ENCODE measurements at regions not wholly inside any gene's neighbourhood (a gene's known extent, or its start where the extent isn't known, plus 50 kb on each side); places are given as distances from the start of the nearest gene placed in this dataset.
"Not testable (repeated sequence)": the region's sequence is repeated elsewhere in the genome, so short reads cannot be mapped to it uniquely, and the experiment has no call there.

DNA sequence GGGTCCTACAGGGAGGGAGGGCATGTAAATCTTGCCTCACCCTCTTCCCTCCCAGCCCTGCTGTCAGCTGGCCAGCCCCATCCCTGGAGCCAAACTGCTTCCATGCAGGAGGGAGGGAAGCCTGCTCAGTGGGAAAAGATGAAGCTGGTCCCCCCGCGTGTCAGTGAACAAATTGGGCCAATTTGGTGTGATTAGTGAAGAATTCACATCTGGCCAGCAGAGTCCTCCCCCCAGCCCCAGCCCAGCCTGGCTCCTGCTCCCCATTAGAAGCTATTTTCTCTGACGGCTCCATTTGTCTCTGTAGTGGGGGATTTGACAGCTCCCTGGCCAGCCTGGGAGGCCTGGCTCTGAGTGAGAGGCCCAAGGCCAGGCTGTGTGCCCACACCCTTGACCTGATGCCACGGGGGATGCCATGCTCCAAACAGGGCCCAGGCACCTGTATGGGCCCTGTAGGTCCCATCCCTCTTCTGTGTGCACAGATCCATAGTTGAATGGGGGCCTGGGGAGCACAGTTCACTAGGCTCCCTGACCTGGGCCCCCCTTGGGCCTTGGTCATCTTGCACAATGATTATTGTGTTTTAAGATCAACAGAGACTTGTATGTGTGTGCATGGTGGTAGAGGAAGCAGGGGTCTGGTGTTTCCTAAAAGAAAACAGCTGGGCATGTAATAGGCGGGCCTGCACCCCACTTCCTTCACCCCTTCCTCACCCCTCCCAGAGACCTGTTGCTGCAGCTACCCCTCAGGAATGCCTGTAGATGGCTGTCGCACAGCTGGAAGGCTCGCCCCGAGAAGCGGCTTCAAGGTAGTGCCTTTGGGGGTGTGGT is 50.7 kb upstream of the TAC4 start:
- Mint-ChIP-seq H3K9me3 (no peaks in the 10 kb centered on the region), H3K27ac (no peak overlapping the region), H3K4me1 (no peaks in the 10 kb centered on the region), H3K27me3 (peaks cover 36 to 60% of the 10 kb centered on the region in 2 donors), H3K36me3 (no peaks in the 10 kb centered on the region), H3K4me3 (no peak overlapping the region)
- H3K27ac ChIP-seq (ENCODE audit: low read depth, low read length): no peak overlapping the region
- H3K9me3 ChIP-seq (ENCODE audit: control insufficient read depth in 1 of 2, low read length in 2 of 2): no peaks in the 10 kb centered on the region
- ChIA-PET CTCF (ENCODE audit: partially characterized antibody) (interaction anchor here (1.1 to 5.0 kb wide), 2 partner anchors 23 to 99 kb away, joined by 3 to 21 read pairs; no protein-coding TSS in a partner anchor), POLR2A (ENCODE audit: partially characterized antibody) (no interaction called here)
- no peak for DNase-seq
- H3K36me3 ChIP-seq (ENCODE audit: insufficient read depth, low read length): no peaks in the 10 kb centered on the region
- H3K27me3 ChIP-seq (ENCODE audit: insufficient read depth, low read length): peaks cover 18% of the 10 kb centered on the region
- no peak overlapping the region for H3K4me3 ChIP-seq (ENCODE audit: low read length in 2 of 2)
- no peaks in the 10 kb centered on the region for H3K4me1 ChIP-seq (ENCODE audit: insufficient read depth, low read length)
- intact Hi-C loops (cut with micrococcal nuclease): no loop called here

DNA sequence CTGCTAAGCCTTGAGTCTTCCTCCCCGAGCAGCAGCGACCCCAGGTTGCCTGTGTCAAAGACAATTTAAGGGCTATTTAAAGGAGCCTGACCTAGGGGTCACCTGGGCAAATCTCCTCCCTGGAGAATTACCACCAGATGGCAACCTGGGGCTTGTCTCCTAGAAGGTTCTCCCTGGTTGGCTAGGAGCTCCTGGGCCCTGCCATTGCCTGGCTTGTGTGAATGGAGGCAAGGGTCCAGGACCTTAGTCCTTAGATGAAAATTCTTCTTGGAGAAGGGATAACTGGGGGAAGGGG is 51.3 kb upstream of the TAC4 start:
- Mint-ChIP-seq H3K9me3 (no peaks in the 10 kb centered on the region), H3K4me1 (no peaks in the 10 kb centered on the region)

DNA sequence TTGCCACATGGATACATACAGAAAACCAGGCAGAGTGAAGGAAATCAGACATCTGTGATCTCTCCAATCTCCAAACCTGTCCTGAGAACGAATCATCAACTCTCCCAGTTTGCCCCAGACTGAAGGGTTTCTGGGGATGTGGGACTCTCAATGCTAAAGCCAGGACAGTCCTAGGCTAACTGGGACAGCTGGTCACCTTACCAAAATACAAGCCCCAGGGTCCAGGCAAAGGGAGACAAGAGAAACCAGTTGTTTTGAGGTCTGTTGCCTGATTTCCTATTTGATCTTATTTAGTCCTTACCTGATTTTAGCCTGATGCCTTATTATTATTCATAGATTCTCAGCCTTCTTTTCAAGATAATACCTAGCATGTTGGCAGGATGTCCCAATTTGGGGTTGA is 51.7 kb upstream of the TAC4 start:
- H3K27me3 ChIP-seq (ENCODE audit: insufficient read depth, low read length): peaks cover 27% of the 10 kb centered on the region
- Mint-ChIP-seq H3K36me3 (no peaks in the 10 kb centered on the region), H3K9me3 (no peaks in the 10 kb centered on the region), H3K4me3 (no peak overlapping the region), H3K27me3 (peaks cover 39 to 63% of the 10 kb centered on the region in 2 donors), H3K4me1 (no peaks in the 10 kb centered on the region), H3K27ac (no peak overlapping the region)
- no peaks in the 10 kb centered on the region for H3K4me1 ChIP-seq (ENCODE audit: insufficient read depth, low read length)
- no peaks in the 10 kb centered on the region for H3K36me3 ChIP-seq (ENCODE audit: insufficient read depth, low read length)
- no peak overlapping the region for H3K27ac ChIP-seq (ENCODE audit: low read depth, low read length)
- H3K9me3 ChIP-seq (ENCODE audit: control insufficient read depth in 1 of 2, low read length in 2 of 2): no peaks in the 10 kb centered on the region
- ChIA-PET POLR2A (ENCODE audit: partially characterized antibody) (no interaction called here), CTCF (ENCODE audit: partially characterized antibody) (interaction anchor here (5.0 kb wide), 1 partner anchor 97 kb away, joined by 21 read pairs; no protein-coding TSS in a partner anchor)
- intact Hi-C loops (cut with micrococcal nuclease): no loop called here
- DNase-seq: no peak
- H3K4me3 ChIP-seq (ENCODE audit: low read length in 2 of 2): no peak overlapping the region

More for the DNA sequence above, 51.3 kb upstream of the TAC4 start:
- Mint-ChIP-seq H3K36me3 (no peaks in the 10 kb centered on the region), H3K27me3 (peaks cover 38 to 61% of the 10 kb centered on the region in 2 donors), H3K27ac (no peak overlapping the region), H3K4me3 (no peak overlapping the region)
- POLR2A ChIA-PET (ENCODE audit: partially characterized antibody): no interaction called here
- H3K4me1 ChIP-seq (ENCODE audit: insufficient read depth, low read length): no peaks in the 10 kb centered on the region
- intact Hi-C loops (cut with micrococcal nuclease): no loop called here
- H3K27me3 ChIP-seq (ENCODE audit: insufficient read depth, low read length): peaks cover 23% of the 10 kb centered on the region
- H3K36me3 ChIP-seq (ENCODE audit: insufficient read depth, low read length): no peaks in the 10 kb centered on the region
- H3K9me3 ChIP-seq (ENCODE audit: control insufficient read depth in 1 of 2, low read length in 2 of 2): no peaks in the 10 kb centered on the region
- H3K4me3 ChIP-seq (ENCODE audit: low read length in 2 of 2): no peak overlapping the region
- DNase-seq: no peak
- CTCF ChIA-PET (ENCODE audit: partially characterized antibody): interaction anchor here (5.0 kb wide), 1 partner anchor 98 kb away, joined by 21 read pairs; no protein-coding TSS in a partner anchor
- H3K27ac ChIP-seq (ENCODE audit: low read depth, low read length): no peak overlapping the region

DNA sequence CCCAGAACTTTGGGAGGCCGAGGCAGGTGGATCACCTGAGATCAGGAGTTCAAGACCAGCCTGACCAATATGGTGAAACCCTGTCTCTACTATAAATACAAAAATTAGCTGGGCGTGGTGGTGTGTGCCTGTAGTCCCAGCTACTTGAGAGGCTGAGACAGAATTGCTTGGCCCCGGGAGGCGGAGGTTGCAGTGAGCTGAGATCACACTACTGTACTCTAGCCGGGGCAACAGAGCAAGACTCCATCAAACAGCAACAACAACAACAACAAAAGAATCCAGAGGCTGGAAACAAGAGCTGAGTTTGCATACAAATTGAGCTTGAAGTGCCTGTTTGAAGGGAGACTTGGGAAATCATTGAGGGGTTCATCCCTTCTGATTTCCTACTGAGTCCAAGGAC is 52.9 kb upstream of the TAC4 start:
- H3K4me1 ChIP-seq (ENCODE audit: insufficient read depth, low read length); H3K36me3 ChIP-seq (ENCODE audit: insufficient read depth, low read length); H3K27ac ChIP-seq (ENCODE audit: low read depth, low read length); H3K27ac Mint-ChIP-seq; H3K36me3 Mint-ChIP-seq; H3K9me3 ChIP-seq (ENCODE audit: control insufficient read depth in 1 of 2, low read length in 2 of 2); intact Hi-C loops (cut with micrococcal nuclease); DNase-seq; H3K4me3 Mint-ChIP-seq; H3K4me1 Mint-ChIP-seq; H3K4me3 ChIP-seq (ENCODE audit: low read length in 2 of 2); POLR2A ChIA-PET (ENCODE audit: partially characterized antibody); H3K9me3 Mint-ChIP-seq: not testable (repeated sequence)
- peaks cover 27% of the 10 kb centered on the region for H3K27me3 ChIP-seq (ENCODE audit: insufficient read depth, low read length)
- CTCF ChIA-PET (ENCODE audit: partially characterized antibody): interaction anchor here (1.9 kb wide), 1 partner anchor 96 kb away, joined by 9 read pairs; no protein-coding TSS in a partner anchor
- H3K27me3 Mint-ChIP-seq: peaks cover 44 to 69% of the 10 kb centered on the region in 2 donors

DNA sequence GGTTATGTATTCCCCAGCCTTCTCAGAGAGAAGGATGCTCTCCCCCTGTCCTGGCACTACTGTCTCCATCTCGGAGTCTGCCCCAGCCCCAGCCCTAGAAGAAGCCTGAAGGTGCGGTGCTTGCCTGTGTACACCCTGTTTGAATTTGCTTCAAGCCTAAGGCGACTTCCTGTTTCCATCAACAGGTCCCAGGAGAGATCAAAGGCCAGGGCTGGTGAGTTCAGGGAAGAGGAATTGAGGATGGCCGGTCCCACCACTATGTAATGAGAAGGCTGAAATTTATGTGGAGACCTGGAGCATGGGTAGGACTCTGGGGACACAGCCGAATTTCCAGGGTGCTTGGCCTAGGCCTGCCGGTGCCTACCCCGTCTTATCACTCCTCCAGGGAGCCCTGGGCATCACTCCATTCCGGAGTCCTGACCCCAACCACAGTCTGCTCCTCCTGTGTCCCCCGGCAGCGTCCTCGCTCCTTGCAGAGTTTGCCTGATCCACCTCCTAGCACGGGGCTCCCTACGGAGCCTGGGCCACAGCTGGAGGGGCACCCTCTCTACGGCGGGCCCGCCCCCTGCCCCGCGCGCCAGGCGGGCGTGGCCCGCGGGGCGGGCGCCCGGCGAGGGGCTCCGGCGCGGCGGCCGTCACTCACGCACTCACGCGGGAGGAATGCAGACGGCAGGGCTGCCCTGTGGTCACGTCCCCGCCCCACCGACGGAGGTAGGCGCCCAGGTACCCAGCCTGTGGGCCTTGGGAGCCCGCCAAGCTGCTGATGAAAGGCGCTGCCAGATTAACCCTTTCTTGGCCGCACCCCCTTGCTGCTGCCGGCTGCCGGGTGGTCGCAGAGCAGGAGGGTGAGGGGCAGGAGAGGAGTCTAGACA is 53.8 kb upstream of the TAC4 start:
- H3K36me3 Mint-ChIP-seq: no peaks in the 10 kb centered on the region
- H3K36me3 ChIP-seq (ENCODE audit: insufficient read depth, low read length): no peaks in the 10 kb centered on the region
- no peak for DNase-seq
- intact Hi-C loops (cut with micrococcal nuclease): no loop called here
- ChIA-PET CTCF (ENCODE audit: partially characterized antibody) (interaction anchor here (1.9 kb wide), 1 partner anchor 95 kb away, joined by 9 read pairs; no protein-coding TSS in a partner anchor), POLR2A (ENCODE audit: partially characterized antibody) (no interaction called here)
- H3K27me3 ChIP-seq (ENCODE audit: insufficient read depth, low read length): peaks cover 32% of the 10 kb centered on the region
- peak overlapping the region in 2 of 8 donors; percentile 7 to 52 for H3K4me3 Mint-ChIP-seq
- H3K4me1 ChIP-seq (ENCODE audit: insufficient read depth, low read length): no peaks in the 10 kb centered on the region
- no peaks in the 10 kb centered on the region for H3K9me3 Mint-ChIP-seq
- no peak overlapping the region for H3K27ac Mint-ChIP-seq
- peaks cover 50 to 70% of the 10 kb centered on the region in 2 donors for H3K27me3 Mint-ChIP-seq
- no peaks in the 10 kb centered on the region for H3K4me1 Mint-ChIP-seq
- no peaks in the 10 kb centered on the region for H3K9me3 ChIP-seq (ENCODE audit: control insufficient read depth in 1 of 2, low read length in 2 of 2)
- no peak overlapping the region for H3K4me3 ChIP-seq (ENCODE audit: low read length in 2 of 2)
- H3K27ac ChIP-seq (ENCODE audit: low read depth, low read length): no peak overlapping the region

DNA sequence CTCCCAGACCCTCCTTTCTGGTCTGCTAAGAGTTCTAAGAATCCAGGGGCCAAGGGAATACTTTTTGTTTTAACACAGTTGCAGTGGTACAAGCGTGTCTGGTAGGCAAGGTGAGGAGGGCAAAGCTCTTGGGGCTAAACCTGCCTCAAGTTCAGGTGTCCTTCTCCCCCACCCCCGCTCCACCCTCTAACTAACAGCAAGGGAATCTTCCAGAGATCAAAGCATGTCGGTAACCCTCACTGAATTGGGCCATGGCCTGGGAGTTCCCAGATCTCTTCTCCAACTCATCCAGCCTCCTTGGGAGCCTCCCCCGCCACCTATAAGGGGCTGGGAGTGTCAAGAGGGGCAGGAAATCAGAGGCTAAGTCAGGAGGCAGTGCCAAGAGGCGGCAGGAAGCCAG is 55.7 kb upstream of the TAC4 start:
- H3K27ac ChIP-seq (ENCODE audit: low read depth, low read length): no peak overlapping the region
- H3K9me3 Mint-ChIP-seq: no peaks in the 10 kb centered on the region
- no peaks in the 10 kb centered on the region for H3K36me3 ChIP-seq (ENCODE audit: insufficient read depth, low read length)
- no peaks in the 10 kb centered on the region for H3K36me3 Mint-ChIP-seq
- POLR2A ChIA-PET (ENCODE audit: partially characterized antibody): no interaction called here
- H3K4me1 Mint-ChIP-seq: no peaks in the 10 kb centered on the region
- intact Hi-C loops (cut with micrococcal nuclease): no loop called here
- no peak for DNase-seq
- CTCF ChIA-PET (ENCODE audit: partially characterized antibody): no interaction called here
- peaks cover 39% of the 10 kb centered on the region for H3K27me3 ChIP-seq (ENCODE audit: insufficient read depth, low read length)
- peaks cover 54 to 77% of the 10 kb centered on the region in 2 donors for H3K27me3 Mint-ChIP-seq
- no peaks in the 10 kb centered on the region for H3K4me1 ChIP-seq (ENCODE audit: insufficient read depth, low read length)
- no peaks in the 10 kb centered on the region for H3K9me3 ChIP-seq (ENCODE audit: control insufficient read depth in 1 of 2, low read length in 2 of 2)
- H3K4me3 ChIP-seq (ENCODE audit: low read length in 2 of 2): no peak overlapping the region
- no peak overlapping the region for H3K4me3 Mint-ChIP-seq
- no peak overlapping the region for H3K27ac Mint-ChIP-seq

DNA sequence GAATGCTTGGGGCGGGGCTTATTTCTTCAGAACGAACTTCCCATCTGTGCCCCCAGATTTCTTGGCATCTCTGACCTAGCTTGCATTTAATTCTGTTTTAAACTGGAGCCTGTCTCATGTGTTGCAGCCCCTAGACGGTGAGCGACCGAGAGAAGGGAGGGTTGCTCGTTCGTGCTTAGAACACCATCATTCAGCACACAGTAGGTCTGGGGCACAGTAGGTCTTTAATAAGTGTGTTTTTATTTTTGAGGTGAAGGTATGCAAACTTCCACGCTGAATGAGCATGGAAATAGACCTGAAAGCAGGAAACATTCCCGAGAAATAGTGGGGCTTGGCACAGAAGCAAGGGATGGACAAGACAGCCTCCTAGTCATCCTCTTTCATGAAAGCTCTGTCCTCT is 57.0 kb upstream of the TAC4 start:
- H3K9me3 Mint-ChIP-seq: peaks cover 0 to 1% (median 0%) of the 10 kb centered on the region in 8 donors
- no peak for DNase-seq
- H3K27ac Mint-ChIP-seq: no peak overlapping the region
- Histone ChIP-seq H3K27ac (ENCODE audit: low read depth, low read length) (no peak overlapping the region), H3K27me3 (ENCODE audit: insufficient read depth, low read length) (peaks cover 49% of the 10 kb centered on the region), H3K9me3 (ENCODE audit: control insufficient read depth in 1 of 2, low read length in 2 of 2) (no peaks in the 10 kb centered on the region), H3K4me1 (ENCODE audit: insufficient read depth, low read length) (no peaks in the 10 kb centered on the region), H3K4me3 (ENCODE audit: low read length in 2 of 2) (no peak overlapping the region), H3K36me3 (ENCODE audit: insufficient read depth, low read length) (no peaks in the 10 kb centered on the region)
- intact Hi-C loops (cut with micrococcal nuclease): no loop called here
- peaks cover 65 to 78% of the 10 kb centered on the region in 2 donors for H3K27me3 Mint-ChIP-seq
- no peak overlapping the region for H3K4me3 Mint-ChIP-seq
- ChIA-PET CTCF (ENCODE audit: partially characterized antibody) (no interaction called here), POLR2A (ENCODE audit: partially characterized antibody) (no interaction called here)
- peaks cover 2 to 5% (median 2%) of the 10 kb centered on the region in 4 donors for H3K4me1 Mint-ChIP-seq
- no peaks in the 10 kb centered on the region for H3K36me3 Mint-ChIP-seq

All from CD4-positive, alpha-beta memory T cell (primary cell).